Heart left ventricle (tissue), 16 donors: ENCODE measurements at regions not wholly inside any gene's neighbourhood (a gene's known extent, or its start where the extent isn't known, plus 50 kb on each side); places are given as distances from the start of the nearest gene placed in this dataset.

Experiments
- ATAC-seq, 4 donors: fragments of 200-7000 bp; cut with Tn5 transposase; one replicate each; pipeline ENCODE4 v1.9.1; 2020 to 2022; ENCODE audit warnings: moderate library complexity in 4 of 4, mild to moderate bottlenecking in 3 of 4, moderate number of reproducible peaks in 1 of 4
- DNase-seq, 5 donors: peaks; one replicate each; pipeline ENCODE4 v3.0.0-alpha.2; 2020
- H3K27ac ChIP-seq, 12 donors: fragments of 200-600 bp; sonication (generic) in 4 of 12; one replicate each; pipeline versions ENCODE4 v1.5.0 to v1.8.0; 2016 to 2022; ENCODE audit warnings: mild to moderate bottlenecking in 2 of 12
- H3K27me3 ChIP-seq, 9 donors: fragments of 200-600 bp; sonication (generic) in 2 of 9; one replicate each; pipeline versions ENCODE4 v1.5.1 to v1.8.0; 2016 to 2022; ENCODE audit warnings: mild to moderate bottlenecking in 3 of 9
- H3K36me3 ChIP-seq, 9 donors: fragments of 200-600 bp; sonication (generic) in 2 of 9; one replicate each; pipeline versions ENCODE4 v1.5.0 to v1.8.0; 2018 to 2022; ENCODE audit warnings: mild to moderate bottlenecking in 2 of 9
- H3K4me1 ChIP-seq, 12 donors: fragments of 200-600 bp; sonication (generic) in 4 of 12; one replicate each; pipeline versions ENCODE4 v1.5.0 to v1.8.0; 2016 to 2022; ENCODE audit warnings: mild to moderate bottlenecking in 3 of 12
- H3K4me3 ChIP-seq, 12 donors: fragments of 200-600 bp; sonication (generic) in 4 of 12; one replicate each; pipeline versions ENCODE4 v1.5.0 to v1.8.0; 2017 to 2022; ENCODE audit warnings: mild to moderate bottlenecking in 9 of 12, moderate library complexity in 4 of 12
- H3K9me3 ChIP-seq, 12 donors: fragments of 200-600 bp; sonication (generic) in 4 of 12; one replicate each; pipeline versions ENCODE4 v1.5.0 to v1.8.0; 2016 to 2022; ENCODE audit warnings: mild to moderate bottlenecking in 1 of 12
- POLR2A ChIP-seq, 2 donors: fragments of 450-650 bp; IDR thresholded peaks; one replicate each; pipeline ENCODE4 v1.6.1; 2017; ENCODE audit warnings: antibody characterized with exemption in 2 of 2, mild to moderate bottlenecking in 2 of 2, moderate library complexity in 2 of 2
- WGBS, 4 donors: extraction: QIAGEN DNeasy Blood & Tissue Kit in 2 of 4; methylation state at CpG; one replicate each; pipeline versions ENCODE4 v1.1.5 to v1.1.7; 2013 to 2018; 5-methylcytosine and 5-hydroxymethylcytosine counted together
- intact Hi-C, 10 donors: fragments of 100-400 bp; cut with DNase I; formaldehyde crosslinking; loops; one replicate each; pipeline versions ENCODE4 v1.11.1 to v1.14.2; 2022
- TF ChIP-seq, protein P1 (sequence below), 12 donors: fragments of 200-600 bp; sonication (generic) in 4 of 12; IDR thresholded peaks; one replicate each; pipeline versions ENCODE4 v1.5.0 to v1.8.0; 2018 to 2022; ENCODE audit warnings: antibody characterized with exemption in 12 of 12, mild to moderate bottlenecking in 5 of 12
- donor health status: ischemic (EF 13 %, LVEDD 7.1; RV severe dilation, severe dysfunction).
- donor health status: healthy with polysubstance abuse.
- donor health status: DM: no; HTN: yes; CAD: no.
- donor health status: DM: no; HTN: no; CAD: no.
- donor health status: ischemic (EF 25% LVEDD 6.9; RV normal size, moderate dysfunction).
- donor health status: ischemic (EF 25% LVEDD 5.7; RV mildly dilated, moderate dysfunction).
- donor health status: healthy.
- donor health status: DM: yes; HTN: yes; CAD: no.
- donor health status: ischemic (EF 35%, LVEDD 5.7; RV mildly dilated, moderate dysfunction).
- donor health status: nonischemic (EF 11% LVEDD 7.7; RV severe dilation, severe dysfunction).
- donor health status: DM: yes; HTN: yes; CAD: no.
- donor health status: PGD.
- donor health status: ischemic (EF 29% LVEDD 5.4; RV normal size, mild dysfunction).
- donor health status: nonischemic (EF 23%, LVEDD 6.1; RV moderate dilation, normal function).

DNA sequence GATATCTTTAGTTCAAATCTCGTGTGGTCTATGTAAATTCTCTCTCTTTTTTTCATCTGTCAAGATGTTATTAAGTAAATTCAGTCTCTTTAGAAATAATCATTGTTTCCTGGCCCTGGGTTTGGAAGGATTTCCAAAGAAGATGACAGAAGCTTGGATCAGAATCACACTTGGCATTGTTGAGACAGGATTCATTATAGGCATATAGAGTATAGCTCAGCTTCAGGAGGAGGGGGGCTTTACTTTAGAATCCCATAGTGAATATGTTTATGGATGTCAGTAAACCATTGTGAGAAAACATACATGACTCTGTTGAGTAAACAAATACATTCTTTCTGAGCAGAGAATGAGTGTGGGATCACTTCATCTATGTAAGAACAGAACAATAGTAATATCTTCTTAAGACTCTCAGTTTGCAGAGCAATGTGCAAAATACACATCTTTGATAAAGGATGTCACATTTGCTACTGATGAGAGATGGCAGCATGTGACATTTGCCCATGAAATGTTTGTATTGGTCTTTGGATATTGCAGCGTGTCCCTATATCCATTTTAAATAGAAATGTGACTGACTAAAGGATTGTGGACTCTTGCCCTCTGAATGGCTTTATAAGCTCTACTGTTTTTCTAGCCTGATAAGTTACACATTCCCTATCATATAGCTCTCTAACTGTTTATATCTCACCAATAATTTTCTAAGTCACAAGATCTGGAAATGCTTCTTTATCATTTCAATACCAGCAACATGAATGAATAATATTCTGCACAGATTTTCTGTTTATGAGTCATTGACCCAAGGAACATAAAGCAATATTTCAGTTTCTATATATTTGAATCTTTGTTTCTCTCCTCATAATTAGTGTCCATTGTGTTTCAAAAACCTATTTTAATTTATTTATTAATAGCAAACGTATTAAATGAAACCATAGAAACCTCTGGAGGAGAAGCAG lies 95.6 kb upstream of the THRB start:
- intact Hi-C loops = loop anchor here in 6 of 10 donors (10.0 kb wide), 3 partner anchors 65 to 325 kb away; no protein-coding TSS in a partner anchor
- no peak for ATAC-seq
- no peak for DNase-seq
- H3K4me3 ChIP-seq = no peak overlapping the region
- H3K36me3 ChIP-seq = no peaks in the 10 kb centered on the region
- TF ChIP-seq, protein P1, sequence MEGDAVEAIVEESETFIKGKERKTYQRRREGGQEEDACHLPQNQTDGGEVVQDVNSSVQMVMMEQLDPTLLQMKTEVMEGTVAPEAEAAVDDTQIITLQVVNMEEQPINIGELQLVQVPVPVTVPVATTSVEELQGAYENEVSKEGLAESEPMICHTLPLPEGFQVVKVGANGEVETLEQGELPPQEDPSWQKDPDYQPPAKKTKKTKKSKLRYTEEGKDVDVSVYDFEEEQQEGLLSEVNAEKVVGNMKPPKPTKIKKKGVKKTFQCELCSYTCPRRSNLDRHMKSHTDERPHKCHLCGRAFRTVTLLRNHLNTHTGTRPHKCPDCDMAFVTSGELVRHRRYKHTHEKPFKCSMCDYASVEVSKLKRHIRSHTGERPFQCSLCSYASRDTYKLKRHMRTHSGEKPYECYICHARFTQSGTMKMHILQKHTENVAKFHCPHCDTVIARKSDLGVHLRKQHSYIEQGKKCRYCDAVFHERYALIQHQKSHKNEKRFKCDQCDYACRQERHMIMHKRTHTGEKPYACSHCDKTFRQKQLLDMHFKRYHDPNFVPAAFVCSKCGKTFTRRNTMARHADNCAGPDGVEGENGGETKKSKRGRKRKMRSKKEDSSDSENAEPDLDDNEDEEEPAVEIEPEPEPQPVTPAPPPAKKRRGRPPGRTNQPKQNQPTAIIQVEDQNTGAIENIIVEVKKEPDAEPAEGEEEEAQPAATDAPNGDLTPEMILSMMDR (IDR thresholded peaks at IDR 0.05) = no peak
- no peak for TF ChIP-seq POLR2A (IDR thresholded peaks at IDR 0.05)
- H3K27ac ChIP-seq = no peak overlapping the region
- peaks cover 0 to 15% (median 6%) of the 10 kb centered on the region in 12 donors for H3K4me1 ChIP-seq
- WGBS, 4 donors = 75 to 79% (median 77%) methylated on average over 3 of the region's 3 CpGs
- no peaks in the 10 kb centered on the region for H3K9me3 ChIP-seq
- H3K27me3 ChIP-seq = no peaks in the 10 kb centered on the region

DNA sequence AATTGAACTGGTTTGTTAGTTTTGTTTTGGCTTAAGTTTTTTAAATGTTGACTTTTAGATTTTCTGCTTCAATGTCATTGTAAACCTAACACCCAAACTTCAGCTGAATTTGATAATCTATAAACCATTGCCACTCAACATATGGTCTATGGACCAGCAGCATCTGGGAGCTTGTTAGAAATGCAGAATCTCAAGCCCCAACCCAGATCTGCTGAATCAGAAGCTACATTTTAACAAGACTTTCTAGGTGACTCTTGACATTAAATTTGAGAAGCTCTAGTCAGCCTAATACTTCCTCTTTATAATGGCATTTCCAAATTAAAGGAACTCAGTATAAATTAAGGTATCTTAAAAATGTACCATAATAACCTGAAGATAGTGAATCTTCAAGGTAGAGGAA lies 96.5 kb upstream of the THRB start:
- no peak for DNase-seq
- no peak overlapping the region for H3K27ac ChIP-seq
- H3K9me3 ChIP-seq = no peaks in the 10 kb centered on the region
- H3K27me3 ChIP-seq = no peaks in the 10 kb centered on the region
- no peaks in the 10 kb centered on the region for H3K36me3 ChIP-seq
- no peak for ATAC-seq
- no peak for TF ChIP-seq POLR2A (IDR thresholded peaks at IDR 0.05)
- TF ChIP-seq, protein P1 (IDR thresholded peaks at IDR 0.05) = no peak
- H3K4me3 ChIP-seq = no peak overlapping the region
- intact Hi-C loops = no loop called here
- peaks cover 0 to 15% (median 6%) of the 10 kb centered on the region in 12 donors for H3K4me1 ChIP-seq

DNA sequence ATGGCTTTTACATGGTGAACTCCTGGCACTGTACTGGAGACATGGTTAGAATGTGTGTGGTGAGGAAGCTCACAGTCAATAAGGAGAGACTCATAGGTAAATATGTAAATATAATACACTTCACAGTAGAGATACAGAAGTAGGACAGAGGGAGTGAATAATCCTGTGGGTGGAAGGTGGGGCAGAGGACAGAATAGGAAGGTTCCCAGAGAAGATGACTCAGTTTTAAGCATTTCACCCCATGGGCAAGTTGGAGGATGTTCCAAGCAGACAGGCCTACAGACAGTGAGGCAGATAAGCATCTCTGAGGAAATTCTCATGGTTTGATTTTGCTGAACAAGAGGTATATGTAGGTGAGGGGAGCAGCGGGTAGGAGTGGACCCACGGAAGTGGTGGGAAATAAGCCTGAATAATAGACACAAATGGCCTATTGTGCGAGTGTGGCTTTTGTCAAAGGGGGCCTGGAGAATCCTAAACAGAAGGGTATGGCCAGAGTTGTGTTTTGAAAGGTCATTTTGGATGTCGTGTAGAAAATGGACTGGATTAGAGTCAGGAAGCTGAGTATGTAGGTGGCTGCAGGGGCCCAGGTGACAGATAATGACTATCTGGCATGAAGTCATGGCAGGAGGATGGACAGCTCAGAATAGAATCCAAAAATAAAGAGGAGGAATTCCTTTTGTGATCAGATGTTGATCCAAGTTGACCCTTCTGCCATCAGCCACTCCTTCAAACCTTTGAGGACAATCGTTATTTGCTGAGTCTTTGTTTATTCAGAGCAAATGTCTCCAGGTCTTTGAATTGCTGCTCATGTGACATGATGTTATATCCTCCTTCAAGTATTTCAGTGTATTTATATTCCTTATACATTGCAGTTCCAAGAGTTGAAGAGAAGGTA lies 97.3 kb upstream of the THRB start:
- no peak for TF ChIP-seq POLR2A (IDR thresholded peaks at IDR 0.05)
- TF ChIP-seq, protein P1 (IDR thresholded peaks at IDR 0.05) = no peak
- no peak overlapping the region for H3K27ac ChIP-seq

DNA sequence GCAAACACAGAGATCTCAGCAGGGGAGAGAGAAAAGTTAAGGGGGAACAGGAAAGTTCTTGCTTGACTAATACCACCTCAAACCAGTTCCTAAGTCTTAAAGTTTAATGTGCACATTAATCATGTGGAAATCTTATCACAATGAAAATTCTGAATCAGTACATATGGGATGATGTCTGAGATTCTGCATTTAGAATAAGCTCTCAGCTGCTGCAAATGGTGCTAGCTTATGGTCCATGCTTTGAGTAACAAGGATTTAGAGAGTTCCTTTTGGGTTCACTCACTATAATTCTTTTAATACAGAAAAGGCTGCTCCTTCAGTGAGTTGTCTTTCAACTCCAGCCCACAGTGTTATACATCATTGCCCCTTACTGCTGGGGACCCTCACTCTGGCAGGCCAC lies 99.5 kb upstream of the THRB start:
- Histone ChIP-seq H3K9me3 (no peaks in the 10 kb centered on the region), H3K27ac (no peak overlapping the region), H3K36me3 (no peaks in the 10 kb centered on the region), H3K4me1 (peaks cover 0 to 6% (median 0%) of the 10 kb centered on the region in 12 donors), H3K4me3 (no peak overlapping the region), H3K27me3 (no peaks in the 10 kb centered on the region)
- no peak for TF ChIP-seq POLR2A (IDR thresholded peaks at IDR 0.05)
- TF ChIP-seq, protein P1 (IDR thresholded peaks at IDR 0.05) = no peak
- DNase-seq = no peak
- intact Hi-C loops = no loop called here
- ATAC-seq = no peak

More for the DNA sequence above, 97.3 kb upstream of the THRB start:
- H3K36me3 ChIP-seq = no peaks in the 10 kb centered on the region
- no peak overlapping the region for H3K4me3 ChIP-seq
- H3K9me3 ChIP-seq = no peaks in the 10 kb centered on the region
- ATAC-seq (no peak), DNase-seq (no peak)
- H3K27me3 ChIP-seq = no peaks in the 10 kb centered on the region
- H3K4me1 ChIP-seq = peaks cover 0 to 15% (median 6%) of the 10 kb centered on the region in 12 donors
- 81 to 84% (median 82%) methylated on average over 5 of the region's 5 CpGs for WGBS, 4 donors
- intact Hi-C loops = no loop called here
